ENCODE measurements at regions not wholly inside any gene's neighbourhood (a gene's known extent, or its start where the extent isn't known, plus 50 kb on each side); places are given as distances from the start of the nearest gene placed in this dataset.

- no peak for DNase-seq
These were observed 1350.0 kb upstream of the ADGRL2 start for GRCh38 chr1:80450711-80451110.

- no peak for DNase-seq
These were observed 1352.7 kb upstream of the ADGRL2 start for GRCh38 chr1:80448081-80448480.

DNA sequence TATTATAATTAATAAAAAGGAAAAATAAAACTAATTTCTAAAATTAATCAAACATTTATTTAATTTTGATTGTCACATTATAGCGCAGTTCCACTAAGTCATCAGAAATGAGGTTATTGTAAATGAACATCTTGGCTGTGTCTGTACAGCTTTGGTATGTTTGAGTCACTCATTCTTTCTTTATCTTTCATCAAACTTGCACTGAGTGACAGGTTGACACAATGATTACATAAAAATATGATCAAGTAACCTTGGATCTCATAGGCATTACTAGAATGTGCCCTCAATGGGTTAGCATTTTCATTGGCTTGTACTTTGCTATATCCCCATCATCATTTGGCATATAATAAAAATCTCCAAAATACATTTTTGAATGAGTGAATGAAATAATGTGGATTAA is 1353.2 kb upstream of the ADGRL2 start:
- DNase-seq = no peak

DNA sequence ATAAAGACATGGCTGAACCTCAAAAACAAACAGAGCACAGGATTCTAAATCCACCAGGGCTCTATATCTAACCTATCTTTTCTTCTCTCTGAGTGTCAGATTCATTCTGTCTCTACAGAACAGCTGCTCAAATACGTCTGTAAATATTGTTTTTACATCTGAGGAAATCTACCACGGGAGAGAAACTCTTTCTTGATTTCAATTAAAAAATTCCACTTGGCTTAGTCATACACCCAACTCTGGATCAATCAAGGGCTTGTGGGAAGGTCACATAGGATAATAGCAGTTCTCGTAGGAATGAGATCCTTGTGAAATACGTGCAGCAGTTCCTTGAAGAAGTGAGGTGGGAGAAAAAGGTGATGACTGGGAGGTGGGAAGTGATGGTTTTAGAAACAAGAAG is 1355.7 kb upstream of the ADGRL2 start:
- no peak for DNase-seq

GRCh38 chr1:80444171-80444570 is 1356.6 kb upstream of the ADGRL2 start:
- DNase-seq = no peak

DNA sequence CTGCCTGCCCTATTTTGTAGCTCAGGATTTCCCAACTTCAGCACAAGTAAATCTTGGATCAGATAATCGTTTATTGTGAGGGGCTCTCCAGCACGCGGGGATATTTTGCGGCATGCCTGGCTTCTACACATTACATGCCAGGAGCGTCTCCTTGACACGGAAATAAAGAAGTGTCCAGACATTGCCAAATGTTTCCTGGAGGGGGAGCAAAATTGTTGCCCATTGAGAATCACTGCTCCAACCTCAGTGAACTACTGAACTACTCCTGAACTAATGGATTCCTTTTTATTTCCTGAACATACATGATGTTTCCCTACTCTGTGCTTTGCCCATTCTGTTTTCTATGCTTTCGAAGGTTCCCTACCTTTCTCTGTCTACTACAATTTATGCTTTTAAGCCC is 1359.1 kb upstream of the ADGRL2 start:
- DNase-seq = no peak

- DNase-seq = no peak
These were observed 1363.9 kb upstream of the ADGRL2 start for GRCh38 chr1:80436851-80437250.

GRCh38 chr1:80427881-80428280 is 1372.9 kb upstream of the ADGRL2 start:
- DNase-seq = no peak

DNA sequence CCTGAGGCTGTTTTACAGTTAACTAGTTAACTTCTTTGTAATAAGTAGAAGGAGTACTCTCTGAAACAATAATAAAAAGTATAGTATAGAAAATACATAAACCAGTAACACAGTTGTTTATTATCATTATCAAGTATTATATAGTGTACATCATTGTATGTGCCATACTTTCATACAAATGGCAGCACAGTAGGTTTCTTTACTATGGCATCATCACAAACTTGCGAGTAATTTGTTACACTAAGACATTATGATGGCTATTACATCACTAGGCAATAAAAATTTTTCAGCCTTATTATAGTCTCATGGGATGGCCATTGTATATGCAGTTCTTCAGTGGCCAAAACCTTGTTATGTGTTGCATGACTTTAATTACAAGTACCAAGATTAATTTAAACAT is 1376.5 kb upstream of the ADGRL2 start:
- DNase-seq = no peak

GRCh38 chr1:80418134-80418533 is 1382.6 kb upstream of the ADGRL2 start:
- DNase-seq = no peak

GRCh38 chr1:80417671-80418070 is 1383.1 kb upstream of the ADGRL2 start:
- no peak for DNase-seq

- no peak for DNase-seq
These were observed 1386.8 kb upstream of the ADGRL2 start for GRCh38 chr1:80413969-80414368.

DNA sequence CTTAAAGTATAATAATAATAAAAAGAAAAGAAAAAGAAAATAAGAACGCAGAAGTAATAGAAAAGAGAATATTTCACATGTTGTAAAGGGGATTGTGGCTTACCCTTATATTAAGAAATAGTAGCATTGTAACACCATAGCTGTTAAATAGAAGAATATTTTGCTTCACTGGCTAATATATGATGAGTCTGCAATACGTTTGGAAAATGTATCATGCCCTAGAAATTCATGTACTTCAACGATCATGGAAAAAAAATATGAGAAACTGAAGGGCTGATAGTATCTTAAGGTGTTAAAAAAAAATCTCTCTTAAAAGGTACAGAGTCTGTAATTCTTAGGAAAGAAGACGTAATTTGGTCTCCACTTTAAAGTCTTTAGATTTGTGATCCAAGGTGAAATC is 1390.5 kb upstream of the ADGRL2 start:
- no peak for DNase-seq

DNA sequence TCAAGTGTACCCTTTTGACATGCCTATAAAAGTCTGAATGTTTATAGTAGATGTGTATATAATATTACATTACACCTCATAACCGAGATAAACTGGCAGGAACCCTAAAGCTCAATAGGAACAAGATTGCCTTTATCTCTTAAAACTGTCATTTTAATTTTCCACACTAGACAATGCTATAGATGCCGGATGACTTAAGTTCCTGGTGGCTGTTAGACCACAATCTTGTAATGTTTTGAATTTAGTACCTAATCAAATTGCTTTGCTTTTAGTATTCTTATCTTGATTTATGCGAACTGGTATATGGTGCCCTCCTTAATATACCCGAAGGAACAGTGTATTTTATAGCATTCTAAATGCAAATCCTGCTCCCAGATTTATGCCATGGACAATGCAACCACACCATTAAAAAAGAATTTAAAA is 1397.0 kb upstream of the ADGRL4 start:
- no peak for DNase-seq

DNA sequence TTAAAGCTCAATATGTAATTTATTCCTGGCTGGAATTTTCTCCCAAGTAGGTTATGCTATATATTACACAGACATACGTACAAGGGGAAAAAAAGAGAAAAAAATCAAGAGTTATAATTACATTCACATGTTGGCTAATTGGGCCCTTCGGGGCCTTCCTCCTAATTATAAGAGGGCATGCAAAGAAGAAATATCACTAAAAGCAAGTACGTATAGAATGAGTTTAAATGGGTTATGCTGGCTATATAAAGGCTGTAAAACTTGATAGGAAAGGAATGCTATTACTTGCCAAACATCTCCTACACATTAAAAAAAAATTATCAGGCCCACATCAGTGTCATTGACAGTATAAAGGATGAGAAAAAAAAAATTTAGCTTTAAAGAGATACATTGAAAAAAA is 1396.1 kb upstream of the ADGRL4 start:
- DNase-seq = no peak

DNA sequence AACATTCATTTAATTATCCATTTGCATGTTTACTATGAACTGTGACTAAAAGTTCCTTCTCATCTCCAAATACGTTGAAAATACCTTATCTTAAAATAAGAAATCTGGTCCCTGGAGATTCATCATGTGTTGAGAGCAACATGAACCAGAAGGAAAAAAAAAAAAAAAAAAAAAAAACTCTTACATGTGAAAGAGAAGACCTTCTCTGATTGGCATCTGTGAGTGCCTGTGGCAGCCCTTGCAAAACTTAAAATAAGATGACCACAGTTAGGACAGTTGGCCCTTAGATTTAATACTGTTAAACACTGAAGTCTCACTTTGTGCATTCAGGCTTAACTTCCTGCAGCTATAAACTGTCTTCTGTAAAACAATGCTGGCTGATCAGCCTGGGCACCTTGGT is 1395.2 kb upstream of the ADGRL4 start:
- no peak for DNase-seq

GRCh38 chr1:80392529-80392928 is 1386.0 kb upstream of the ADGRL4 start:
- no peak for DNase-seq

DNA sequence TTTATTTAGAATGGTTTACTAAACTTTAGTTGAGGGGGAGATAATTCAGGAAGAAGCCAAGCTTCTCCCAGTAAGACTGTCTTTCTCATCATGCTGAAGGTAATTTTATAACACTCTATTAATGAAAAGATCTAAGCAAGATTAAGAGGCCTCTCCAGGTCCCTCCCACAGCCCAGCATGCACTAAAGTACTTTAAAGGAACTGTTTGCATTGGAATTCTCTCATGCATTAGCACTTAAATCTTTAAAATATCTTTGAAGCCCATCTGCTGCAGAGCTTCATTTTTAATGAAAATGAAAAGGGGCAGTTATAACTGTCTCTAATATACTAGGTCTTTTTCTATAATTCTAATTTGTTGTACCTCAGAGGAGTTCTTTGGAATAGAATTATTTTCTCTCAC is 1379.1 kb upstream of the ADGRL4 start:
- no peak for DNase-seq

DNA sequence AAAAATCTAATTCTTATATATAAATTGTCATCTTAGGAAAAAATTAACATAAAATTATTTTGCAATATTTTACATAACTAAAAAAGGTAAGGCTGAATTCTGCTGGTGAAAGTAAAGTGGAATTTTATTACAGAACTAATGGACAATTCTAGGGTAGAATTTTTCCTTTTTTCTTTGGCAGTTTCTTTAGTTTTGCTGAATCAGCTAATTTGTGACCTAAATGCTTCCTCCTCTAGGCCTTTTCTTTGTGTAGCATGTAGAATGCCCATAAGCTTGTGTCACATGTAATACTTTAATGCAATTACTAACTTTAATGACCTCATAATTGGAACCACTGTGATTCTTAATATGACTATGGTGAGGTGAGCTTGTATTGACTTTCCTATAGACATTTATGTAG is 1378.4 kb upstream of the ADGRL4 start:
- no peak for DNase-seq

- DNase-seq = no peak
These were observed 1377.7 kb upstream of the ADGRL4 start for GRCh38 chr1:80384083-80384830.

GRCh38 chr1:80375662-80376061 is 1369.1 kb upstream of the ADGRL4 start:
- DNase-seq = no peak

- no peak for DNase-seq
These were observed 1368.6 kb upstream of the ADGRL4 start for GRCh38 chr1:80375109-80375508.

- DNase-seq = no peak
These were observed 1363.2 kb upstream of the ADGRL4 start for GRCh38 chr1:80369780-80370179.

GRCh38 chr1:80367058-80367457 is 1360.5 kb upstream of the ADGRL4 start:
- DNase-seq = no peak

DNA sequence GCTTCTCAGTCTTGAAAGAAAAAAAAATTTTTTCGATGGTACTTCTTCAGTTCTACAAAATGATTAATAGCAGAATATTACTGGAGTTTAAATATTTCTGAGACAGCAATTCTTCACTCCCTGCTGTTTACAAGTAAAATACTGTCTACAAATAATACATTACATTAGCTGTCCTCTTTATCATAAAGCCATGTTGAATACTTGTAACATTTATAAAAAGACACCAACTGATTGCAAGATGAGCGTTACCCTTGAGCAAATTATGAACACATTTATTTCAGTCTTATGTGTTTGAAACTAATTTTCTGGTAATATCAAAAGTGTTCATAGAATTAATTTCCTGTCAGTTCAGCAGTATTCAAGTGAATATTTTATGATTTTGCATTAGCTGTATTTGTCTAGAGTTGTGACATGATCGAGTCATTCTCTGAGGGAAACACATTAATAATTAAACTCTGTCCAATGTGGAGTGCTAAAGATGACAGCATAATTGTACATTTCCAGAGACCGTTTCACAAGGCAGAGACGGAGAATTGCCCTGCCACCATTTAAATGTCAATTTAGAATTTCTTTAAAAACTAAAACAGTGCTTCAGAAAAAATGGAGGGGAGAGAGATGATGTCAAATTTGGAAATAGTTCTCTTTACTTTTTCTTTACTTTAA is 1359.0 kb upstream of the ADGRL4 start:
- no peak for DNase-seq

Measured in CD4-positive, alpha-beta T cell treated with Interleukin-15 for 1 hour (primary cell).